Stimulated activated naive B cell treated with anti-CD40 and anti-IgM and Interleukin-4, amounts not matched to agents 10 μg/mL and 1 μg/mL and 100 μg/mL, for 72 hours (primary cell): ENCODE measurements at regions not wholly inside any gene's neighbourhood (a gene's known extent, or its start where the extent isn't known, plus 50 kb on each side); places are given as distances from the start of the nearest gene placed in this dataset.

Source experiments
- ATAC-seq, 2 donors: fragments of 150-1000 bp; cut with Tn5 transposase; replicated peaks; 2 replicates each; pipeline ENCODE4 v1.10.0; 2021; ENCODE audit warnings: moderate library complexity in 1 of 2
- DNase-seq: peaks from one replicate; pipeline ENCODE4 v3.0.0; 2021
- H3K27ac Mint-ChIP-seq: one replicate; pipeline ENCODE4 v1.8.0; 2022; ENCODE audit warnings: mild to moderate bottlenecking, mixed read lengths
- H3K27me3 Mint-ChIP-seq, 2 donors: one replicate each; pipeline ENCODE4 v1.8.0; 2022; ENCODE audit warnings: mixed read lengths in 2 of 2
- H3K36me3 Mint-ChIP-seq, 2 donors: one replicate each; pipeline ENCODE4 v1.8.0; 2022; ENCODE audit warnings: mixed read lengths in 2 of 2, mild to moderate bottlenecking in 1 of 2
- H3K4me1 Mint-ChIP-seq, 2 donors: one replicate each; pipeline ENCODE4 v1.8.0; 2022; ENCODE audit warnings: mixed read lengths in 2 of 2, mild to moderate bottlenecking in 1 of 2
- H3K4me3 Mint-ChIP-seq, 2 donors: one replicate each; pipeline ENCODE4 v1.8.0; 2022; ENCODE audit warnings: mild to moderate bottlenecking in 2 of 2, mixed read lengths in 2 of 2, moderate library complexity in 1 of 2
- H3K9me3 Mint-ChIP-seq, 2 donors: one replicate each; pipeline ENCODE4 v1.8.0; 2022; ENCODE audit warnings: mixed read lengths in 2 of 2, mild to moderate bottlenecking in 1 of 2

- DNase-seq (no peak), ATAC-seq (no peak)
- H3K27me3 Mint-ChIP-seq: no peaks in the 10 kb centered on the region
- no peak overlapping the region for H3K4me3 Mint-ChIP-seq
- no peak overlapping the region for H3K27ac Mint-ChIP-seq
- H3K36me3 Mint-ChIP-seq: no peaks in the 10 kb centered on the region
- H3K9me3 Mint-ChIP-seq: peaks cover 3 to 5% of the 10 kb centered on the region in 2 donors
- H3K4me1 Mint-ChIP-seq: no peaks in the 10 kb centered on the region
Observed at GRCh38 chr2:2505604-2506003, 174.5 kb upstream of the MYT1L start.

GRCh38 chr2:2503864-2504418, 172.9 kb upstream of the MYT1L start:
- DNase-seq: no peak

GRCh38 chr2:2502201-2502549, 171.1 kb upstream of the MYT1L start:
- Mint-ChIP-seq H3K4me3 (no peak overlapping the region), H3K27me3 (no peaks in the 10 kb centered on the region), H3K4me1 (no peaks in the 10 kb centered on the region), H3K9me3 (peaks cover 5 to 6% of the 10 kb centered on the region in 2 donors), H3K27ac (no peak overlapping the region), H3K36me3 (no peaks in the 10 kb centered on the region)
- no peak for ATAC-seq
- no peak for DNase-seq

More at GRCh38 chr2:2503864-2504418, 172.9 kb upstream of the MYT1L start:
- ATAC-seq: peak; percentile 41 to 42
- no peaks in the 10 kb centered on the region for H3K27me3 Mint-ChIP-seq
- H3K4me3 Mint-ChIP-seq: no peak overlapping the region
- no peak overlapping the region for H3K27ac Mint-ChIP-seq
- no peaks in the 10 kb centered on the region for H3K36me3 Mint-ChIP-seq
- H3K4me1 Mint-ChIP-seq: no peaks in the 10 kb centered on the region
- peaks cover 3 to 5% of the 10 kb centered on the region in 2 donors for H3K9me3 Mint-ChIP-seq

GRCh38 chr2:2501454-2502200, 170.6 kb upstream of the MYT1L start:
- Mint-ChIP-seq H3K9me3 (peaks cover 4 to 5% of the 10 kb centered on the region in 2 donors), H3K27me3 (no peaks in the 10 kb centered on the region), H3K27ac (no peak overlapping the region), H3K4me1 (no peaks in the 10 kb centered on the region), H3K36me3 (no peaks in the 10 kb centered on the region), H3K4me3 (no peak overlapping the region)
- ATAC-seq: no peak
- no peak for DNase-seq

GRCh38 chr2:2495606-2496005, 164.5 kb upstream of the MYT1L start:
- Mint-ChIP-seq H3K4me3 (no peak overlapping the region), H3K9me3 (peaks cover 3% of the 10 kb centered on the region in 2 donors), H3K27ac (no peak overlapping the region), H3K27me3 (peaks cover 5% of the 10 kb centered on the region in 2 donors), H3K4me1 (no peaks in the 10 kb centered on the region), H3K36me3 (no peaks in the 10 kb centered on the region)
- ATAC-seq (no peak), DNase-seq (no peak)

- DNase-seq (no peak), ATAC-seq (no peak)
- Mint-ChIP-seq H3K27me3 (peaks cover 5% of the 10 kb centered on the region in 2 donors), H3K4me1 (no peaks in the 10 kb centered on the region), H3K4me3 (no peak overlapping the region), H3K9me3 (peaks cover 0 to 3% of the 10 kb centered on the region in 2 donors), H3K36me3 (no peaks in the 10 kb centered on the region), H3K27ac (no peak overlapping the region)
Observed at GRCh38 chr2:2493496-2493895, 162.4 kb upstream of the MYT1L start.

GRCh38 chr2:2492800-2493199, 161.7 kb upstream of the MYT1L start:
- H3K4me1 Mint-ChIP-seq: no peaks in the 10 kb centered on the region
- H3K9me3 Mint-ChIP-seq: peaks cover 0 to 3% of the 10 kb centered on the region in 2 donors
- no peak for DNase-seq
- no peaks in the 10 kb centered on the region for H3K36me3 Mint-ChIP-seq
- peaks cover 5% of the 10 kb centered on the region in 2 donors for H3K27me3 Mint-ChIP-seq
- ATAC-seq: no peak
- H3K4me3 Mint-ChIP-seq: no peak overlapping the region
- H3K27ac Mint-ChIP-seq: no peak overlapping the region

- no peaks in the 10 kb centered on the region for H3K36me3 Mint-ChIP-seq
- ATAC-seq: no peak
- H3K27ac Mint-ChIP-seq: no peak overlapping the region
- H3K27me3 Mint-ChIP-seq: peaks cover 5% of the 10 kb centered on the region in 2 donors
- H3K4me3 Mint-ChIP-seq: no peak overlapping the region
- no peaks in the 10 kb centered on the region for H3K4me1 Mint-ChIP-seq
- no peak for DNase-seq
- peaks cover 0 to 3% of the 10 kb centered on the region in 2 donors for H3K9me3 Mint-ChIP-seq
Observed at GRCh38 chr2:2491964-2492363, 160.9 kb upstream of the MYT1L start.

- H3K27me3 Mint-ChIP-seq: no peaks in the 10 kb centered on the region
- no peak for ATAC-seq
- no peak overlapping the region for H3K4me3 Mint-ChIP-seq
- no peak overlapping the region for H3K27ac Mint-ChIP-seq
- H3K9me3 Mint-ChIP-seq: peaks cover 2 to 3% of the 10 kb centered on the region in 2 donors
- no peak for DNase-seq
- no peaks in the 10 kb centered on the region for H3K36me3 Mint-ChIP-seq
- no peaks in the 10 kb centered on the region for H3K4me1 Mint-ChIP-seq
Observed at GRCh38 chr2:2484301-2484700, 153.2 kb upstream of the MYT1L start.

- no peak for DNase-seq
- H3K36me3 Mint-ChIP-seq: no peaks in the 10 kb centered on the region
- ATAC-seq: no peak
- H3K4me3 Mint-ChIP-seq: no peak overlapping the region
- H3K27ac Mint-ChIP-seq: no peak overlapping the region
- no peaks in the 10 kb centered on the region for H3K27me3 Mint-ChIP-seq
- no peaks in the 10 kb centered on the region for H3K4me1 Mint-ChIP-seq
- H3K9me3 Mint-ChIP-seq: peaks cover 2 to 3% of the 10 kb centered on the region in 2 donors
Observed at GRCh38 chr2:2482851-2483250, 151.8 kb upstream of the MYT1L start.

- no peaks in the 10 kb centered on the region for H3K27me3 Mint-ChIP-seq
- ATAC-seq (no peak), DNase-seq (no peak)
- H3K4me1 Mint-ChIP-seq: no peaks in the 10 kb centered on the region
- H3K27ac Mint-ChIP-seq: no peak overlapping the region
- no peaks in the 10 kb centered on the region for H3K9me3 Mint-ChIP-seq
- H3K36me3 Mint-ChIP-seq: no peaks in the 10 kb centered on the region
- no peak overlapping the region for H3K4me3 Mint-ChIP-seq
Observed at GRCh38 chr2:2472881-2473280, 141.8 kb upstream of the MYT1L start.

- no peaks in the 10 kb centered on the region for H3K27me3 Mint-ChIP-seq
- ATAC-seq (no peak), DNase-seq (no peak)
- H3K9me3 Mint-ChIP-seq: no peaks in the 10 kb centered on the region
- H3K4me1 Mint-ChIP-seq: no peaks in the 10 kb centered on the region
- no peak overlapping the region for H3K27ac Mint-ChIP-seq
- no peak overlapping the region for H3K4me3 Mint-ChIP-seq
- no peaks in the 10 kb centered on the region for H3K36me3 Mint-ChIP-seq
Observed at GRCh38 chr2:2472044-2472443, 141.0 kb upstream of the MYT1L start.

- no peak for ATAC-seq
- H3K27me3 Mint-ChIP-seq: peaks cover 0 to 8% of the 10 kb centered on the region in 2 donors
- no peak for DNase-seq
- no peak overlapping the region for H3K27ac Mint-ChIP-seq
- H3K9me3 Mint-ChIP-seq: no peaks in the 10 kb centered on the region
- no peak overlapping the region for H3K4me3 Mint-ChIP-seq
- no peaks in the 10 kb centered on the region for H3K4me1 Mint-ChIP-seq
- no peaks in the 10 kb centered on the region for H3K36me3 Mint-ChIP-seq
Observed at GRCh38 chr2:2466534-2466933, 135.5 kb upstream of the MYT1L start.

- peaks cover 0 to 8% of the 10 kb centered on the region in 2 donors for H3K27me3 Mint-ChIP-seq
- no peaks in the 10 kb centered on the region for H3K36me3 Mint-ChIP-seq
- ATAC-seq (no peak), DNase-seq (no peak)
- H3K27ac Mint-ChIP-seq: no peak overlapping the region
- H3K9me3 Mint-ChIP-seq: no peaks in the 10 kb centered on the region
- no peaks in the 10 kb centered on the region for H3K4me1 Mint-ChIP-seq
- no peak overlapping the region for H3K4me3 Mint-ChIP-seq
Observed at GRCh38 chr2:2464643-2465042, 133.6 kb upstream of the MYT1L start.

GRCh38 chr2:2464094-2464493, 133.0 kb upstream of the MYT1L start:
- ATAC-seq (no peak), DNase-seq (no peak)
- H3K4me1 Mint-ChIP-seq: no peaks in the 10 kb centered on the region
- no peaks in the 10 kb centered on the region for H3K36me3 Mint-ChIP-seq
- no peak overlapping the region for H3K27ac Mint-ChIP-seq
- no peak overlapping the region for H3K4me3 Mint-ChIP-seq
- H3K9me3 Mint-ChIP-seq: no peaks in the 10 kb centered on the region
- H3K27me3 Mint-ChIP-seq: peaks cover 0 to 8% of the 10 kb centered on the region in 2 donors
